ENCODE measurements at regions not wholly inside any gene's neighbourhood (a gene's known extent, or its start where the extent isn't known, plus 50 kb on each side); places are given as distances from the start of the nearest gene placed in this dataset.

DNA sequence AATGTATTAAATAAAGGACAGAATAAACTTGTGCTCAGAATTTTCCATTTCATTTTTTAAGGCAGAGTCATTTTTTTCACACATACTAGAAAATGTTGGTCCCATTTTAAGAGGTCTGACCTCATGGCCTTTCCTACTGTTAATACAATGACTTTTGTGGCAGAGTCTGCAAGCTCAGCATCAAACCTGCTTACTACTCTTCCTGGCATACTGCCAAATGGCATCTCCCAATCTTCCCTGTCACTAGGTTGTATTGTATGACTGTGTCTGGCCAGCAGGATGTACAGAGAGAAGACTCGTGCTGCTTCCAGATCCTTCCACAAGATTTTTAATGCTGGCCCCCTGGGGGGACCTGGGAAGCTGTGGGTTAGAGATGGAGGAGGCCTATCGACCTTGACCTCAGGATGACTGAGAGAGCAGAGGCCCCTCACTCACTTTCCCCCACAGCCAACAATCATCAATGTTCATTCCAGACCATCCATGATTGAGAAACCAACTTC lies 64.7 kb downstream of the BARX1 start:
- TF ChIP-seq, protein P1, sequence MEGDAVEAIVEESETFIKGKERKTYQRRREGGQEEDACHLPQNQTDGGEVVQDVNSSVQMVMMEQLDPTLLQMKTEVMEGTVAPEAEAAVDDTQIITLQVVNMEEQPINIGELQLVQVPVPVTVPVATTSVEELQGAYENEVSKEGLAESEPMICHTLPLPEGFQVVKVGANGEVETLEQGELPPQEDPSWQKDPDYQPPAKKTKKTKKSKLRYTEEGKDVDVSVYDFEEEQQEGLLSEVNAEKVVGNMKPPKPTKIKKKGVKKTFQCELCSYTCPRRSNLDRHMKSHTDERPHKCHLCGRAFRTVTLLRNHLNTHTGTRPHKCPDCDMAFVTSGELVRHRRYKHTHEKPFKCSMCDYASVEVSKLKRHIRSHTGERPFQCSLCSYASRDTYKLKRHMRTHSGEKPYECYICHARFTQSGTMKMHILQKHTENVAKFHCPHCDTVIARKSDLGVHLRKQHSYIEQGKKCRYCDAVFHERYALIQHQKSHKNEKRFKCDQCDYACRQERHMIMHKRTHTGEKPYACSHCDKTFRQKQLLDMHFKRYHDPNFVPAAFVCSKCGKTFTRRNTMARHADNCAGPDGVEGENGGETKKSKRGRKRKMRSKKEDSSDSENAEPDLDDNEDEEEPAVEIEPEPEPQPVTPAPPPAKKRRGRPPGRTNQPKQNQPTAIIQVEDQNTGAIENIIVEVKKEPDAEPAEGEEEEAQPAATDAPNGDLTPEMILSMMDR (conservative IDR thresholded peaks at IDR 0.05): no peak
- no peak for TF ChIP-seq ZFX (IDR thresholded peaks at IDR 0.05)

All from C4-2B (cell line).